Ramos (cell line): ENCODE measurements at regions not wholly inside any gene's neighbourhood (a gene's known extent, or its start where the extent isn't known, plus 50 kb on each side); places are given as distances from the start of the nearest gene placed in this dataset.
"Not testable (repeated sequence)": the region's sequence is repeated elsewhere in the genome, so short reads cannot be mapped to it uniquely, and the experiment has no call there.

Experiments
- in situ Hi-C: fragments of 300-500 bp; cut with MboI; formaldehyde crosslinking; loops from one replicate; pipeline ENCODE4 v1.14.3; 2022; ENCODE audit warnings: low sequenced_read_pairs; ENCODE audit not compliant: unreplicated experiment

GRCh38 chr9:71515107-71515506 is 253.2 kb downstream of the CEMIP2 start:
- in situ Hi-C loops = no loop called here

GRCh38 chr9:71514344-71514975 is 253.9 kb downstream of the CEMIP2 start:
- in situ Hi-C loops = no loop called here

- in situ Hi-C loops = no loop called here
These were observed 259.3 kb downstream of the CEMIP2 start for GRCh38 chr9:71509054-71509453.

- in situ Hi-C loops = not testable (repeated sequence)
These were observed 260.2 kb downstream of the CEMIP2 start for GRCh38 chr9:71508141-71508540.

GRCh38 chr9:71506821-71507220 is 261.5 kb downstream of the CEMIP2 start:
- in situ Hi-C loops = no loop called here

- in situ Hi-C loops = no loop called here
These were observed 263.7 kb downstream of the CEMIP2 start for GRCh38 chr9:71504636-71505035.

GRCh38 chr9:71498691-71499090 is 269.6 kb downstream of the CEMIP2 start:
- in situ Hi-C loops = no loop called here

GRCh38 chr9:71490810-71491209 is 277.5 kb downstream of the CEMIP2 start:
- in situ Hi-C loops = no loop called here

- in situ Hi-C loops = no loop called here
These were observed 281.3 kb downstream of the CEMIP2 start for GRCh38 chr9:71487061-71487460.

GRCh38 chr9:71485326-71485725 is 283.0 kb downstream of the CEMIP2 start:
- in situ Hi-C loops = no loop called here

- in situ Hi-C loops = no loop called here
These were observed 284.9 kb downstream of the CEMIP2 start for GRCh38 chr9:71483436-71483835.

GRCh38 chr9:71479621-71480020 is 288.7 kb downstream of the CEMIP2 start:
- in situ Hi-C loops = no loop called here

- in situ Hi-C loops = no loop called here
These were observed 295.9 kb downstream of the CEMIP2 start for GRCh38 chr9:71472400-71472799.

GRCh38 chr9:71465392-71465791 is 302.9 kb downstream of the CEMIP2 start:
- in situ Hi-C loops = no loop called here

GRCh38 chr9:71459082-71459481 is 309.2 kb downstream of the CEMIP2 start:
- in situ Hi-C loops = no loop called here

GRCh38 chr9:71446473-71447411 is 321.6 kb downstream of the CEMIP2 start:
- in situ Hi-C loops = no loop called here

GRCh38 chr9:71446106-71446472 is 322.2 kb downstream of the CEMIP2 start:
- in situ Hi-C loops = no loop called here

- in situ Hi-C loops = no loop called here
These were observed 321.5 kb upstream of the TRPM3 start for GRCh38 chr9:71442937-71443336.

GRCh38 chr9:71441266-71441665 is 319.8 kb upstream of the TRPM3 start:
- in situ Hi-C loops = no loop called here

GRCh38 chr9:71431931-71432330 is 310.5 kb upstream of the TRPM3 start:
- in situ Hi-C loops = no loop called here

GRCh38 chr9:71407341-71407740 is 285.9 kb upstream of the TRPM3 start:
- in situ Hi-C loops = not testable (repeated sequence)

GRCh38 chr9:71403106-71403505 is 281.7 kb upstream of the TRPM3 start:
- in situ Hi-C loops = no loop called here
